ENCODE measurements at regions not wholly inside any gene's neighbourhood (a gene's known extent, or its start where the extent isn't known, plus 50 kb on each side); places are given as distances from the start of the nearest gene placed in this dataset.

DNA sequence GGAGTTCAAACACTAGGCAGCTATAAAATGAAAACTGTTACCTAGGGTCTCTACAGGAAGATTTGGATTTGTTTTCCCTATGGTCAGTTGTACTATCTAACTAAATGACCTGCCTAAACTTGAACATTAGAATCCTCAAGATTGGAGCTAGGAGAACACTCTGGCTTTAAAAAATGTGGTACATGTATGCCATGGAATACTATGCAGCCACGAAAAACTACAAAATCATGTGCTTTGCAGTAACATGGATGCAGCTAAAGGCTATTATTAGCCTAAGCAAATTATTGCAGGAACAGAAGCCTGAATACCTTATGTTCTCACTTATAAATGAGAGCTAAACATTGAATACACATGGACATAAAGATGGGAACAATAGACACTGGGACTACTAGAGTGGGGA lies 87.1 kb upstream of the MAGI2 start:
- no TSS peak for BruUV-seq (replicated peaks)
- H3K27ac ChIP-seq (ENCODE audit: insufficient read depth, low read depth, low read length) = no peak overlapping the region
- FAIRE-seq (no peak), DNase-seq (ENCODE audit: low read depth, low spot score) (no peak)
- H3K9me1 ChIP-seq (replicated peaks; ENCODE audit: control insufficient read depth, extremely low read depth, insufficient read depth, low read length) = no peaks in the 10 kb centered on the region
- no peak overlapping the region for H2AFZ ChIP-seq (ENCODE audit: low read depth, low read length)
- no peaks in the 10 kb centered on the region for H3K79me2 ChIP-seq (ENCODE audit: control insufficient read depth, insufficient read depth, low read length)
- TF ChIP-seq, protein P1, sequence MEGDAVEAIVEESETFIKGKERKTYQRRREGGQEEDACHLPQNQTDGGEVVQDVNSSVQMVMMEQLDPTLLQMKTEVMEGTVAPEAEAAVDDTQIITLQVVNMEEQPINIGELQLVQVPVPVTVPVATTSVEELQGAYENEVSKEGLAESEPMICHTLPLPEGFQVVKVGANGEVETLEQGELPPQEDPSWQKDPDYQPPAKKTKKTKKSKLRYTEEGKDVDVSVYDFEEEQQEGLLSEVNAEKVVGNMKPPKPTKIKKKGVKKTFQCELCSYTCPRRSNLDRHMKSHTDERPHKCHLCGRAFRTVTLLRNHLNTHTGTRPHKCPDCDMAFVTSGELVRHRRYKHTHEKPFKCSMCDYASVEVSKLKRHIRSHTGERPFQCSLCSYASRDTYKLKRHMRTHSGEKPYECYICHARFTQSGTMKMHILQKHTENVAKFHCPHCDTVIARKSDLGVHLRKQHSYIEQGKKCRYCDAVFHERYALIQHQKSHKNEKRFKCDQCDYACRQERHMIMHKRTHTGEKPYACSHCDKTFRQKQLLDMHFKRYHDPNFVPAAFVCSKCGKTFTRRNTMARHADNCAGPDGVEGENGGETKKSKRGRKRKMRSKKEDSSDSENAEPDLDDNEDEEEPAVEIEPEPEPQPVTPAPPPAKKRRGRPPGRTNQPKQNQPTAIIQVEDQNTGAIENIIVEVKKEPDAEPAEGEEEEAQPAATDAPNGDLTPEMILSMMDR (IDR thresholded peaks at IDR 0.05; ENCODE audit: extremely low read depth in 1 of 2, insufficient read depth in 1 of 2, low read depth in 1 of 2, low read length in 2 of 2) = no peak
- H4K20me1 ChIP-seq (replicated peaks; ENCODE audit: control insufficient read depth, extremely low read depth, insufficient read depth, low read length) = no peaks in the 10 kb centered on the region
- dilution Hi-C loops (cut with MboI; ENCODE audit: extremely low pct_ligation_motif_present, low sequenced_read_pairs) = no loop called here
- H3K36me3 ChIP-seq (ENCODE audit: control insufficient read depth in 2 of 2, extremely low read depth in 1 of 2, insufficient read depth in 2 of 2, low read length in 2 of 2) = no peaks in the 10 kb centered on the region
- ChIA-PET POLR2A (no interaction called here), CTCF (no interaction called here)
- H3K4me1 ChIP-seq (ENCODE audit: control insufficient read depth, extremely low read depth, insufficient read depth, low read length) = no peaks in the 10 kb centered on the region
- H3K9ac ChIP-seq (replicated peaks; ENCODE audit: extremely low read depth, insufficient read depth, low read length) = no peak overlapping the region
- H3K4me2 ChIP-seq (ENCODE audit: insufficient read depth, low read length) = no peak overlapping the region
- H3K27me3 ChIP-seq (ENCODE audit: control insufficient read depth in 2 of 2, insufficient read depth in 2 of 2, low read length in 2 of 2) = no peaks in the 10 kb centered on the region
- no peak overlapping the region for H3K4me3 ChIP-seq (replicated peaks in 1 of 3; ENCODE audit: insufficient read depth in 1 of 3, low read depth in 1 of 3, low read length in 3 of 3)
- intact Hi-C loops (cut with micrococcal nuclease) = no loop called here
- H3K9me3 ChIP-seq (replicated peaks; ENCODE audit: control insufficient read depth, insufficient read depth, low read length) = no peaks in the 10 kb centered on the region

DNA sequence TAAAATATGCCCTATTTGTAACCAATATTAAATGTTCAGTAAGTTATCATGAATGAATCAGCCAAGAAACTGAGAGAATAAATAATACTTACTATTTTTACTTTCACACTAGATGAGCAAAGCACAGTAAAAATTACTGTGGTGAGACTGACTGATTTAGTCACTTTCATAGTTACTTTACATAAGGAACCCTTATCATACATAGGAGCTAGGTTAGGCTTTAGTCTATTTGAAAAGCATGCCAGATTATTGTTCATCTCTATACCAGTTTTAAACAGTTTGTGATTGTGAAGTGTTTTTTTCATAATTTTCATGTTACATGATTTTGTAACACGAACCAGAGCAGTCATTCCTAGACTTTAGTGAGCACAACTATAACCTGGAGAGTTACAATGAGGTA lies 80.7 kb upstream of the MAGI2 start:
- no TSS peak for BruUV-seq (replicated peaks)
- FAIRE-seq (no peak), DNase-seq (ENCODE audit: low read depth, low spot score) (no peak)
- no peak overlapping the region for H3K4me3 ChIP-seq (replicated peaks in 1 of 3; ENCODE audit: insufficient read depth in 1 of 3, low read depth in 1 of 3, low read length in 3 of 3)
- H3K27ac ChIP-seq (ENCODE audit: insufficient read depth, low read depth, low read length) = no peak overlapping the region
- no peaks in the 10 kb centered on the region for H3K36me3 ChIP-seq (ENCODE audit: control insufficient read depth in 2 of 2, extremely low read depth in 1 of 2, insufficient read depth in 2 of 2, low read length in 2 of 2)
- ChIA-PET CTCF (no interaction called here), POLR2A (no interaction called here)
- no peaks in the 10 kb centered on the region for H3K9me1 ChIP-seq (replicated peaks; ENCODE audit: control insufficient read depth, extremely low read depth, insufficient read depth, low read length)
- H2AFZ ChIP-seq (ENCODE audit: low read depth, low read length) = no peak overlapping the region
- H3K4me2 ChIP-seq (ENCODE audit: insufficient read depth, low read length) = no peak overlapping the region
- no peaks in the 10 kb centered on the region for H3K79me2 ChIP-seq (ENCODE audit: control insufficient read depth, insufficient read depth, low read length)
- H3K9me3 ChIP-seq (replicated peaks; ENCODE audit: control insufficient read depth, insufficient read depth, low read length) = no peaks in the 10 kb centered on the region
- H4K20me1 ChIP-seq (replicated peaks; ENCODE audit: control insufficient read depth, extremely low read depth, insufficient read depth, low read length) = no peaks in the 10 kb centered on the region
- TF ChIP-seq MAX (IDR thresholded peaks at IDR 0.05; ENCODE audit: insufficient read depth, insufficient read length) (no peak), POLR2AphosphoS5 (IDR thresholded peaks at IDR 0.05; ENCODE audit: insufficient read depth, low read depth, low read length) (no peak), JUN (IDR thresholded peaks at IDR 0.05; ENCODE audit: borderline replicate concordance, insufficient read depth, insufficient read length, low read depth) (no peak), EZH2 (IDR thresholded peaks at IDR 0.05; ENCODE audit: borderline replicate concordance, low read depth, low read length, severe bottlenecking) (no peak), POLR2A (IDR thresholded peaks at IDR 0.05; ENCODE audit: low read depth, low read length) (no peak), FOS (IDR thresholded peaks at IDR 0.05; ENCODE audit: borderline replicate concordance, insufficient read depth, low read length) (no peak), MYC (IDR thresholded peaks at IDR 0.05; ENCODE audit: low read depth, low read length) (no peak), GATA2 (IDR thresholded peaks at IDR 0.05; ENCODE audit: insufficient read depth, insufficient read length, low read depth, low read length) (no peak)
- TF ChIP-seq, protein P1 (IDR thresholded peaks at IDR 0.05; ENCODE audit: extremely low read depth in 1 of 2, insufficient read depth in 1 of 2, low read depth in 1 of 2, low read length in 2 of 2) = no peak
- H3K27me3 ChIP-seq (ENCODE audit: control insufficient read depth in 2 of 2, insufficient read depth in 2 of 2, low read length in 2 of 2) = no peaks in the 10 kb centered on the region
- no peaks in the 10 kb centered on the region for H3K4me1 ChIP-seq (ENCODE audit: control insufficient read depth, extremely low read depth, insufficient read depth, low read length)
- intact Hi-C loops (cut with micrococcal nuclease) = no loop called here
- dilution Hi-C loops (cut with MboI; ENCODE audit: extremely low pct_ligation_motif_present, low sequenced_read_pairs) = no loop called here
- H3K9ac ChIP-seq (replicated peaks; ENCODE audit: extremely low read depth, insufficient read depth, low read length) = no peak overlapping the region

Data from endothelial cell of umbilical vein (primary cell).